Testis (tissue), 2 donors: ENCODE measurements at regions not wholly inside any gene's neighbourhood (a gene's known extent, or its start where the extent isn't known, plus 50 kb on each side); places are given as distances from the start of the nearest gene placed in this dataset.

Experiments
- DNase-seq: peaks from one replicate; pipeline ENCODE4 v3.0.0-alpha.2; 2019
- H3K27ac ChIP-seq, 2 donors: fragments of 200-600 bp; sonication (generic); one replicate each; pipeline ENCODE4 v1.5.1; 2019
- H3K27me3 ChIP-seq: fragments of 200-600 bp; sonication (generic); one replicate; pipeline ENCODE4 v1.5.1; 2019
- H3K36me3 ChIP-seq: fragments of 200-600 bp; sonication (generic); one replicate; pipeline ENCODE4 v1.5.1; 2017; ENCODE audit warnings: low read depth; ENCODE audit errors: missing control alignments
- H3K4me1 ChIP-seq: fragments of 200-600 bp; sonication (generic); one replicate; pipeline ENCODE4 v1.5.1; 2019
- H3K4me3 ChIP-seq, 2 donors: fragments of 200-600 bp; sonication (generic); one replicate each; pipeline ENCODE4 v1.5.1; 2017 to 2019
- H3K9me3 ChIP-seq: fragments of 200-600 bp; sonication (generic); one replicate; pipeline ENCODE4 v1.5.1; 2017
- POLR2A ChIP-seq: fragments of 450-650 bp; IDR thresholded peaks from one replicate; pipeline ENCODE4 v1.6.1; 2017; ENCODE audit warnings: antibody characterized with exemption, mild to moderate bottlenecking, moderate library complexity
- WGBS, 2 donors: methylation state at CpG; one replicate each; pipeline ENCODE4 v1.1.5; 2018; 5-methylcytosine and 5-hydroxymethylcytosine counted together
- intact Hi-C: fragments of 100-400 bp; cut with DNase I; formaldehyde crosslinking; loops from one replicate; pipeline ENCODE4 v1.15.1; 2023; ENCODE audit warnings: low total_unique reads
- TF ChIP-seq, protein P1 (sequence below), 3 experiments: fragments of 450-650 bp in 2 of 3; fragments of 200-600 bp in 1 of 3; sonication (generic) in 1 of 3; IDR thresholded peaks; one replicate each; pipeline ENCODE4 v1.5.1; 2016 to 2019; ENCODE audit warnings: antibody characterized with exemption in 3 of 3, mild to moderate bottlenecking in 2 of 3, moderate library complexity in 1 of 3

DNA sequence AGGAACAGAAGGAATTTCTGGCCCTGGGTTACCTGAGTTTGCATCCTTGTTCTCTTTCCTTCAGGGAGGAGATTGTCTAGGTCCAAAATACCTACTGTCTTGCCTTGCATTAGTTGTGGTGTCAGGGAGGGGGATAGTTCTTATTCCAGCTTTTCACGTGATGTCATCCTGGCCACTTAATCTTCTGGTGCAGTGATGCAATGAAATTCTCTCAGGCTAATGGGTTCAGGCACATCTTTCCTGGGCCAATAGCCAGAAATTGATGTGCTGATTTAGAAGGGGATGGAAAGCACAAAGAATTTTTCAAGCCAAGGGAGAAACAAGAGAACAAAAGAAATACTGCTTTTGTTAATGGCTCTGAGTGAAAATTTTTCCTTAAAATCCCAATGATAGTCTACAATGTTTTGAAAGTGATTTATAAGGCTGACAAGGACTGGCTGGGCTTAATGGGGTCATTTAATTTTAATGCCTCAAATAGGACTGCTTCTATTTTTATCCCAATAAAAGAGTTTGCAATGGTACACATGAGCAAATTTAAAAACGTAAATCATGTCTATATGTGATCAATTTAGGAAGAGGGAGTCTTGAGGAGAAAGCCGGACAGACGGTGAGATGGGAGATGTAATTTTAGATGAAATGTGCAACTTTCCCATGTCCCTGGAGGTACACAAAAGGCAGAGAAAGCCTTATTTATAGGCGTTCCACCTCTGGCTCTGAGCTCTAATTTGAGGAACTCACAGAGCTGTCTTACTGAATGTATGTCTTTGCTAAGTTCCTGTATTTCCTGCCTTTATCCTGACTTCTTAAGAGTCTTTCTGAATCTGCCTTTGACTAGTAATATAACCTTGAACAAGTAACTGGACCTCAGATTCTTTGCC lies 89.3 kb upstream of the SV2C start:
- Histone ChIP-seq H3K9me3 (no peaks in the 10 kb centered on the region), H3K27me3 (no peaks in the 10 kb centered on the region), H3K36me3 (no peaks in the 10 kb centered on the region), H3K4me1 (no peaks in the 10 kb centered on the region), H3K4me3 (no peak overlapping the region), H3K27ac (no peak overlapping the region)
- 69 to 81% methylated on average over 5 of the region's 5 CpGs for WGBS, 2 donors
- intact Hi-C loops, result no loop called here
- no peak for DNase-seq
- TF ChIP-seq POLR2A, result no peak
- TF ChIP-seq, protein P1, sequence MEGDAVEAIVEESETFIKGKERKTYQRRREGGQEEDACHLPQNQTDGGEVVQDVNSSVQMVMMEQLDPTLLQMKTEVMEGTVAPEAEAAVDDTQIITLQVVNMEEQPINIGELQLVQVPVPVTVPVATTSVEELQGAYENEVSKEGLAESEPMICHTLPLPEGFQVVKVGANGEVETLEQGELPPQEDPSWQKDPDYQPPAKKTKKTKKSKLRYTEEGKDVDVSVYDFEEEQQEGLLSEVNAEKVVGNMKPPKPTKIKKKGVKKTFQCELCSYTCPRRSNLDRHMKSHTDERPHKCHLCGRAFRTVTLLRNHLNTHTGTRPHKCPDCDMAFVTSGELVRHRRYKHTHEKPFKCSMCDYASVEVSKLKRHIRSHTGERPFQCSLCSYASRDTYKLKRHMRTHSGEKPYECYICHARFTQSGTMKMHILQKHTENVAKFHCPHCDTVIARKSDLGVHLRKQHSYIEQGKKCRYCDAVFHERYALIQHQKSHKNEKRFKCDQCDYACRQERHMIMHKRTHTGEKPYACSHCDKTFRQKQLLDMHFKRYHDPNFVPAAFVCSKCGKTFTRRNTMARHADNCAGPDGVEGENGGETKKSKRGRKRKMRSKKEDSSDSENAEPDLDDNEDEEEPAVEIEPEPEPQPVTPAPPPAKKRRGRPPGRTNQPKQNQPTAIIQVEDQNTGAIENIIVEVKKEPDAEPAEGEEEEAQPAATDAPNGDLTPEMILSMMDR (IDR thresholded peaks at IDR 0.05), result no peak

DNA sequence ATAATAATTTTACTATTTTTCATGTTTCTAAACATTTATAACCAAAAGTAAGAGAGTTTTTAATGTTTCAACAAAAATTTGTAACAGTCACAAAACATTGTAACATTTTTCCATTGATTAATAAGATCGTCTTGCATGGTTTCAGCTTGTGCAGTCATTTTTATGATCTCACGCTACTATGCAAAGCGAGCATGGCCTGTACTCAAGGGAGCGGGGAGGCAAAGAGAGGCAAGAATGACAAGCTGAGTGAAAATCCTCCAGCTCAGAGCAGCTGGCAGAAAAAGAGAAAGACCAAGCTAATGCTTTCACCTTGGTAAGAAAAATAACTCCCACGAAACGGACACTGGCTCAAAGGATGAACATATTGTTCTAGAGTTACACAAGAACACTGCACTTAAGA lies 90.0 kb upstream of the SV2C start:
- intact Hi-C loops, result no loop called here
- H3K36me3 ChIP-seq, result no peaks in the 10 kb centered on the region
- no peaks in the 10 kb centered on the region for H3K9me3 ChIP-seq
- H3K27ac ChIP-seq, result no peak overlapping the region
- no peak for TF ChIP-seq POLR2A
- TF ChIP-seq, protein P1 (IDR thresholded peaks at IDR 0.05), result no peak
- peak; percentile 20 for DNase-seq
- 62% methylated on average over 6 of the region's 6 CpGs for WGBS, 2 donors
- H3K4me1 ChIP-seq, result no peaks in the 10 kb centered on the region
- no peak overlapping the region for H3K4me3 ChIP-seq
- no peaks in the 10 kb centered on the region for H3K27me3 ChIP-seq

DNA sequence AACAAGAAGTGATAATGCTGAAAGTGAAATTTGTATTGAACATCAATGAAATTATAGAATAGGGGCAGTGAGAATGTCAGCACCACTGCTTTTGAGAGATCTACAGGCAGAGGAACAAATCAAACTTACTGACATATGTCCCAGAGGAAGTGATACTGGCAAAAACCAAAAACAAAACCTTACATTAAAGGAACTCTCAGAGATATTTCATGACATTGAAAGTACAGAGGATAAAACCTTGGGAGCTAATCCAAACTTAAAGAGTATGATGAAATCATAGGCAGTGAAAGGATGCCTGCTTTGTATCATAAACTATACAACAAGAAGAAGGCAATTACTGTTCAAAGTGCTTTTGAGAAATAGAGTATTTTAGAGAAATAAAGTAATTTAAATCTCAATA lies 90.4 kb upstream of the SV2C start:
- no peak overlapping the region for H3K4me3 ChIP-seq
- H3K4me1 ChIP-seq, result no peaks in the 10 kb centered on the region
- no peaks in the 10 kb centered on the region for H3K9me3 ChIP-seq
- intact Hi-C loops, result no loop called here
- H3K27me3 ChIP-seq, result no peaks in the 10 kb centered on the region
- no peak overlapping the region for H3K27ac ChIP-seq
- no peaks in the 10 kb centered on the region for H3K36me3 ChIP-seq
- DNase-seq, result no peak
- TF ChIP-seq POLR2A, result no peak
- TF ChIP-seq, protein P1 (IDR thresholded peaks at IDR 0.05), result no peak

DNA sequence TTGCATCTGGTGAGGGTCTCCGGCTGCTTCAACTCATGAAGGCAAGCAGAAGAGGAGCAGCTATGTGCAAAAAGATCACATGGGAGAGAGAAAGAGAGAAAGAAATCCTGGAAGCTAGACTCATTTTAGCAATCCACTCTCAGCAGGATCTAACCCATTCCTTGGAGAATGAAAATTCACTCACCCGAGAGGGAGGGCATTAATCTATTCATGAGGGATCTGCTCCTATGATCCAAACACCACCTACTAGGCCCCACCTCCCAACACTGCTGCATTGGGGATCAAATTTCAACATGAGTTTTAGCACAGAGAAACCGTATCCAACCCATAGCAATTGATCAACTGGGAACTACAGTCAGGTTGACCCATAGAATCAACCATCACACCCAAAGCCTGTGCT lies 98.1 kb upstream of the SV2C start:
- TF ChIP-seq POLR2A, result no peak
- TF ChIP-seq, protein P1 (IDR thresholded peaks at IDR 0.05), result no peak
- Histone ChIP-seq H3K4me3 (no peak overlapping the region), H3K9me3 (no peaks in the 10 kb centered on the region), H3K4me1 (no peaks in the 10 kb centered on the region), H3K36me3 (no peaks in the 10 kb centered on the region), H3K27ac (no peak overlapping the region), H3K27me3 (no peaks in the 10 kb centered on the region)
- DNase-seq, result no peak
- intact Hi-C loops, result no loop called here
- 67 to 71% methylated on average over 3 of the region's 3 CpGs for WGBS, 2 donors

DNA sequence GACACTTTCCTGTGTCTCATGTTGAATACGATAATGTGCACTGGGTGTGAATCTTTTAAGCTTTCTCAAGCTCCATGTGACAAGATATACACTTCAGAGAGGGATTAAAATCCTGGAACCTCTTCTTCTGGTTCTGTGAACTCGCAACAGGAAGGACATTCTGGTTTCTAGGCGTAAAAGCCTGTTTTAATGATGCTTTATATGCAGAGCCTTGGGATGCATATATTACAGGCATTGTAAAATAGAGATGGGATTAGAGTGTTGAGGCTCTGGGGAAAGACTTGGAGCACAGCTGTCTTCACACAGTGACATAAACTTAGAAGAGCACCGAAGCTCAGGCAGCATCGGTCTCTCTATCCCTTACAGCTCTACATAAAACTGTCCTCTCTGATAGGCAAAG lies 107.7 kb upstream of the SV2C start:
- H3K27me3 ChIP-seq, result no peaks in the 10 kb centered on the region
- no peak overlapping the region for H3K4me3 ChIP-seq
- H3K9me3 ChIP-seq, result no peaks in the 10 kb centered on the region
- TF ChIP-seq, protein P1 (IDR thresholded peaks at IDR 0.05), result no peak
- TF ChIP-seq POLR2A, result no peak
- no peak overlapping the region for H3K27ac ChIP-seq
- no peaks in the 10 kb centered on the region for H3K36me3 ChIP-seq
- intact Hi-C loops, result no loop called here
- no peaks in the 10 kb centered on the region for H3K4me1 ChIP-seq
- 82 to 90% methylated on average over 5 of the region's 5 CpGs for WGBS, 2 donors
- no peak for DNase-seq
